ENCODE measurements at regions not wholly inside any gene's neighbourhood (a gene's known extent, or its start where the extent isn't known, plus 50 kb on each side); places are given as distances from the start of the nearest gene placed in this dataset.

GRCh38 chr4:23171976-23172375, 479.2 kb downstream of the GBA3 start (continued):
- TF ChIP-seq, protein P1, sequence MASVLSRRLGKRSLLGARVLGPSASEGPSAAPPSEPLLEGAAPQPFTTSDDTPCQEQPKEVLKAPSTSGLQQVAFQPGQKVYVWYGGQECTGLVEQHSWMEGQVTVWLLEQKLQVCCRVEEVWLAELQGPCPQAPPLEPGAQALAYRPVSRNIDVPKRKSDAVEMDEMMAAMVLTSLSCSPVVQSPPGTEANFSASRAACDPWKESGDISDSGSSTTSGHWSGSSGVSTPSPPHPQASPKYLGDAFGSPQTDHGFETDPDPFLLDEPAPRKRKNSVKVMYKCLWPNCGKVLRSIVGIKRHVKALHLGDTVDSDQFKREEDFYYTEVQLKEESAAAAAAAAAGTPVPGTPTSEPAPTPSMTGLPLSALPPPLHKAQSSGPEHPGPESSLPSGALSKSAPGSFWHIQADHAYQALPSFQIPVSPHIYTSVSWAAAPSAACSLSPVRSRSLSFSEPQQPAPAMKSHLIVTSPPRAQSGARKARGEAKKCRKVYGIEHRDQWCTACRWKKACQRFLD (CRISPR knock-in tag; IDR thresholded peaks at IDR 0.05) = no peak
- TF ChIP-seq TFAP4 (CRISPR knock-in tag; IDR thresholded peaks at IDR 0.05; ENCODE audit: borderline replicate concordance) (no peak), KLF1 (tag; IDR thresholded peaks at IDR 0.05) (no peak), SRSF1 (IDR thresholded peaks at IDR 0.05; ENCODE audit: low read depth, low read length) (no peak), SPI1 (IDR thresholded peaks at IDR 0.05; ENCODE audit: borderline replicate concordance, low read depth, low read length) (no peak), ZNF133 (CRISPR knock-in tag; IDR thresholded peaks at IDR 0.05) (no peak), CBFA2T3 (IDR thresholded peaks at IDR 0.05) (no peak), BACH1 (tag; IDR thresholded peaks at IDR 0.05) (no peak), ZNF253 (CRISPR knock-in tag; conservative IDR thresholded peaks at IDR 0.05) (no peak)
- TF ChIP-seq, protein P2, sequence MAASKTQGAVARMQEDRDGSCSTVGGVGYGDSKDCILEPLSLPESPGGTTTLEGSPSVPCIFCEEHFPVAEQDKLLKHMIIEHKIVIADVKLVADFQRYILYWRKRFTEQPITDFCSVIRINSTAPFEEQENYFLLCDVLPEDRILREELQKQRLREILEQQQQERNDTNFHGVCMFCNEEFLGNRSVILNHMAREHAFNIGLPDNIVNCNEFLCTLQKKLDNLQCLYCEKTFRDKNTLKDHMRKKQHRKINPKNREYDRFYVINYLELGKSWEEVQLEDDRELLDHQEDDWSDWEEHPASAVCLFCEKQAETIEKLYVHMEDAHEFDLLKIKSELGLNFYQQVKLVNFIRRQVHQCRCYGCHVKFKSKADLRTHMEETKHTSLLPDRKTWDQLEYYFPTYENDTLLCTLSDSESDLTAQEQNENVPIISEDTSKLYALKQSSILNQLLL (CRISPR knock-in tag; IDR thresholded peaks at IDR 0.05; ENCODE audit: borderline replicate concordance) = no peak

All from K562 (cell line).